ENCODE measurements at regions not wholly inside any gene's neighbourhood (a gene's known extent, or its start where the extent isn't known, plus 50 kb on each side); places are given as distances from the start of the nearest gene placed in this dataset.
"Not testable (repeated sequence)": the region's sequence is repeated elsewhere in the genome, so short reads cannot be mapped to it uniquely, and the experiment has no call there.

- no peak for DNase-seq
These were observed 73.3 kb upstream of the WASF3 start for GRCh38 chr13:26484196-26484595.

GRCh38 chr13:26485288-26485687 is 72.2 kb upstream of the WASF3 start:
- DNase-seq = no peak

- no peak for DNase-seq
These were observed 71.7 kb upstream of the WASF3 start for GRCh38 chr13:26485786-26486185.

- DNase-seq = no peak
These were observed 70.9 kb upstream of the WASF3 start for GRCh38 chr13:26486550-26486949.

GRCh38 chr13:26487781-26488180 is 69.7 kb upstream of the WASF3 start:
- DNase-seq = no peak

- peak; percentile 66 for DNase-seq
These were observed 69.1 kb upstream of the WASF3 start for GRCh38 chr13:26488236-26489003.

- DNase-seq = not testable (repeated sequence)
These were observed 65.2 kb upstream of the WASF3 start for GRCh38 chr13:26492301-26492700.

- DNase-seq = peak; percentile 4
These were observed 62.8 kb upstream of the WASF3 start for GRCh38 chr13:26494571-26495195.

GRCh38 chr13:26495750-26496149 is 61.7 kb upstream of the WASF3 start:
- DNase-seq = no peak

GRCh38 chr13:26497968-26498511 is 59.4 kb upstream of the WASF3 start:
- no peak for DNase-seq

- DNase-seq = peak; percentile 37
These were observed 58.6 kb upstream of the WASF3 start for GRCh38 chr13:26498656-26499601.

GRCh38 chr13:26500618-26501320 is 56.7 kb upstream of the WASF3 start:
- DNase-seq = no peak

- DNase-seq = no peak
These were observed 55.8 kb upstream of the WASF3 start for GRCh38 chr13:26501641-26502040.

GRCh38 chr13:26502826-26503225 is 54.7 kb upstream of the WASF3 start:
- DNase-seq = no peak

- no peak for DNase-seq
These were observed 53.5 kb upstream of the WASF3 start for GRCh38 chr13:26503826-26504594.

All from NCI-H2171 treated with DMSO at 0.1 percent for 48 hours (cell line).